Ascending aorta (tissue), 2 donors: ENCODE measurements at regions not wholly inside any gene's neighbourhood (a gene's known extent, or its start where the extent isn't known, plus 50 kb on each side); places are given as distances from the start of the nearest gene placed in this dataset.

Source experiments
- DNase-seq, 2 donors: peaks; one replicate each; pipeline ENCODE4 v3.0.0-alpha.2; 2019; ENCODE audit warnings: low spot score in 2 of 2
- H3K27ac ChIP-seq, 2 donors: fragments of 200-600 bp; sonication (generic); one replicate each; pipeline ENCODE4 v1.5.1; 2016 to 2017; ENCODE audit warnings: mild to moderate bottlenecking in 1 of 2
- H3K27me3 ChIP-seq: fragments of 200-600 bp; sonication (generic); one replicate; pipeline ENCODE4 v1.5.1; 2017
- H3K36me3 ChIP-seq, 2 donors: fragments of 200-600 bp; sonication (generic); one replicate each; pipeline ENCODE4 v1.5.1; 2016
- H3K4me1 ChIP-seq, 2 donors: fragments of 200-600 bp; sonication (generic); one replicate each; pipeline ENCODE4 v1.5.1; 2016 to 2017; ENCODE audit warnings: mild to moderate bottlenecking in 1 of 2
- H3K4me3 ChIP-seq, 2 donors: fragments of 200-600 bp; sonication (generic); one replicate each; pipeline ENCODE4 v1.5.1; 2016 to 2017; ENCODE audit warnings: mild to moderate bottlenecking in 1 of 2
- H3K9me3 ChIP-seq, 2 donors: fragments of 200-600 bp; sonication (generic); one replicate each; pipeline ENCODE4 v1.5.1; 2016
- intact Hi-C: fragments of 100-400 bp; cut with DNase I; formaldehyde crosslinking; loops from one replicate; pipeline ENCODE4 v1.15.1; 2023
- TF ChIP-seq, protein P1 (sequence below), 3 experiments: fragments of 200-600 bp in 2 of 3; fragments of 450-650 bp in 1 of 3; sonication (generic) in 2 of 3; IDR thresholded peaks; one replicate each; pipeline ENCODE4 v1.5.1; 2016 to 2019; ENCODE audit warnings: antibody characterized with exemption in 3 of 3, mild to moderate bottlenecking in 1 of 3, moderate library complexity in 1 of 3

DNA sequence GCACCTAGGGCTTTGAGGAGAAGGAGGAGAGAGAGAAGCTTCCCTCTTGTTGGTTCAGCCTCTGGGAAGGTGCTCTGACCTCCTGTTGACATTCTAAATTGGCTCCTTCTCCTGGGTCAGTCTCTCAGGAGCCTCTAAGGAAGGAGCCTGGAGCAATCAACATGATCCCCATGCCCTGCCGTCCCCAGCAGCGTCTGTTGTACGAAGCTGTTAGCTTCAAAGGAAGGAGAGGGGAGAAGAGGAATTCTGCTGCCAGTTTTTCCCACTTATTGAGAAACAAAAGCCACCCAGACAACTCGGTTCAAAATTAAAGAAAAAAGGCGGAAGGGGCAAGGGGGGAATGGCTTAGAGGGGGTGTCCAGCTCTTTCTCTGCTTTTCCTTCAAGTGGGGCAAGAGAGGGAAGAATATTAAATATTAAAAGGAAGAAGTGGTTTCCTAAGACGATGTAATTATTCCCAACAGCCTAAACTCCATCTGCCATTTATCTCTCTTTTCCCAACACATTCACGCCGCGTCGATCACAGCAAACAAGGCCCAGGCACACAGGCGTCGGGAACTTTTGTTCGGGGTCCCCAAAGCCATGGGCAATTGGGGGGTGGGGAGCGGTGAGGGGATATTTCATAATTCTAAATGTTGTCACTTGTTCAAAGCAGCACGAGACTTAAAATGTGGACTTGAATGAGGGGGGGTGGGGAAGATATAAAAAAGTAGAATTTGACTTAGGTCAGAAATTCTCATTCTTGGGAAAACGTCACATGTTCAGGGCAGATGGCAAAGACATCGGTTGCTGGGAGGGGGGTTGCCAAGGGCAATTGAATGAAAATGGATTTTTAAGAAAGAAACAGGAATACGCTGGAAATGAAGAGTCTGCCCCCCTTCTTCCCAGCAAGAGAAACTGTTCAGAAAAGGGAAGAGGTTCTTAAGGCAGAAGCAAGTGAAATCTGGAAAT lies 116.8 kb upstream of the CACNA1A start:
- no peak overlapping the region for H3K27ac ChIP-seq
- H3K4me1 ChIP-seq: no peaks in the 10 kb centered on the region
- H3K27me3 ChIP-seq: no peaks in the 10 kb centered on the region
- H3K36me3 ChIP-seq: no peaks in the 10 kb centered on the region
- no peaks in the 10 kb centered on the region for H3K9me3 ChIP-seq
- H3K4me3 ChIP-seq: no peak overlapping the region
- intact Hi-C loops: no loop called here
- no peak for DNase-seq
- TF ChIP-seq, protein P1, sequence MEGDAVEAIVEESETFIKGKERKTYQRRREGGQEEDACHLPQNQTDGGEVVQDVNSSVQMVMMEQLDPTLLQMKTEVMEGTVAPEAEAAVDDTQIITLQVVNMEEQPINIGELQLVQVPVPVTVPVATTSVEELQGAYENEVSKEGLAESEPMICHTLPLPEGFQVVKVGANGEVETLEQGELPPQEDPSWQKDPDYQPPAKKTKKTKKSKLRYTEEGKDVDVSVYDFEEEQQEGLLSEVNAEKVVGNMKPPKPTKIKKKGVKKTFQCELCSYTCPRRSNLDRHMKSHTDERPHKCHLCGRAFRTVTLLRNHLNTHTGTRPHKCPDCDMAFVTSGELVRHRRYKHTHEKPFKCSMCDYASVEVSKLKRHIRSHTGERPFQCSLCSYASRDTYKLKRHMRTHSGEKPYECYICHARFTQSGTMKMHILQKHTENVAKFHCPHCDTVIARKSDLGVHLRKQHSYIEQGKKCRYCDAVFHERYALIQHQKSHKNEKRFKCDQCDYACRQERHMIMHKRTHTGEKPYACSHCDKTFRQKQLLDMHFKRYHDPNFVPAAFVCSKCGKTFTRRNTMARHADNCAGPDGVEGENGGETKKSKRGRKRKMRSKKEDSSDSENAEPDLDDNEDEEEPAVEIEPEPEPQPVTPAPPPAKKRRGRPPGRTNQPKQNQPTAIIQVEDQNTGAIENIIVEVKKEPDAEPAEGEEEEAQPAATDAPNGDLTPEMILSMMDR (IDR thresholded peaks at IDR 0.05): no peak

DNA sequence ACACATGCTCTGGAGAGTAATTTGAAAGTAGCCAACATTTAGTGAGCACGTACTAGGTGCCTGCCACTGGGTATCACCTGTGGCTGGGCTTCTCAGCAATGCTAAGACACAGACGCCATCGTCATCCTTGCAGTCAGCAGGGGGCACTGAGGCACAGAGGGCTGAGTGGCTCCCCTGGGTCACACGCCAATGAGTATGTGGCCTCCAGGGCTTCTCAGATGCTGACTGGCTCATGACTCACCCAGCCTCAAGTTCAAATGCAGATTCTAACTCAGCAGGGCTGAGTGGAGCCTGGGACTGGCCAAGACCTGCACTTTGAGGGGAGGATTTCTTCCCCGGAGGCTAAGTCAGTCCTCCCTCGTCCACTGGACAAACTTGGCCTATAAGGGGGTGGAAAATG lies 115.1 kb upstream of the CACNA1A start:
- intact Hi-C loops: no loop called here
- Histone ChIP-seq H3K9me3 (no peaks in the 10 kb centered on the region), H3K27ac (no peak overlapping the region), H3K4me3 (no peak overlapping the region), H3K36me3 (no peaks in the 10 kb centered on the region), H3K27me3 (no peaks in the 10 kb centered on the region), H3K4me1 (no peaks in the 10 kb centered on the region)
- TF ChIP-seq, protein P1 (IDR thresholded peaks at IDR 0.05): no peak
- DNase-seq: no peak

DNA sequence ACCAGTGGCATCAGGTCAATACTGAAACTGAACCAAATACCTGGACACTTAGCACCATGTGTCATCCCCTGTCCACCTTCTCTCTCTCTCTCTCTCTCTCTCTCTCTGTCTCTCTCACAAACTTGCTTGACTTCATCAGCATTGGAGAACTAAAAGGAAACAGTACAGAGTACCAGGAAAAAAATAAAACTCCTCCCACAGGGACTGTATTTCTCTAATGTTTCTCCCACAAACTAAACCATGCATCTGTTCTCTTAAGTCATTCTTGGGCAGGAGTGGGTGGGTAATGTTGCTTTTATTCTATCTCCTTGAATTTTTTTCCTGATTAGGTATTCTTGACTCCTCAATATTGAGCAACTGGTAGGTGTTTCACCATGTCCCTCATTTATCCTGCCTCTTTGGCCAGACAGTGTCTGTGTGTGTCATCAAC lies 112.9 kb upstream of the CACNA1A start:
- TF ChIP-seq, protein P1 (IDR thresholded peaks at IDR 0.05): no peak
- H3K4me3 ChIP-seq: no peak overlapping the region
- H3K27me3 ChIP-seq: no peaks in the 10 kb centered on the region
- H3K36me3 ChIP-seq: no peaks in the 10 kb centered on the region
- intact Hi-C loops: no loop called here
- no peak overlapping the region for H3K27ac ChIP-seq
- no peaks in the 10 kb centered on the region for H3K4me1 ChIP-seq
- no peak for DNase-seq
- no peaks in the 10 kb centered on the region for H3K9me3 ChIP-seq

DNA sequence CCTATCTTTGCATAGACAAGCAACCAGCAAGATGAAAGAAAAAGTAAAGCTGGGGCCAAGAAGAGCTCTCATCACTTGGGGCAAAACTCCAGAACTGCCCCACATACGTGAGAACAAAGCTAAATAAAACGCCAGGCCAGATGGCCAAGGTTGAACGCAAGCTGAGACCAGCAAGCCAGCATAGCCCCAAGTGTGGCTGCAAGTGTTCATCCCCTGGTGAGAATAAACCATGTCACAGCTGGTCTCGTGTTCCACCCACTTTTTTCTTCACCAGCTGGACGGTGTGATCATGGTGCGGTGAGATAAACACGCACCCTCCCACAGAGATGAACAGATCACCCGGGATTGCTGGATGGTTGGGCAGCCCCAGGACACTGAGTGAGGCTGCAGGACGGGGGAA lies 109.6 kb upstream of the CACNA1A start:
- Histone ChIP-seq H3K4me3 (no peak overlapping the region), H3K27ac (no peak overlapping the region), H3K36me3 (no peaks in the 10 kb centered on the region), H3K9me3 (no peaks in the 10 kb centered on the region), H3K4me1 (no peaks in the 10 kb centered on the region), H3K27me3 (no peaks in the 10 kb centered on the region)
- no peak for DNase-seq
- TF ChIP-seq, protein P1 (IDR thresholded peaks at IDR 0.05): no peak
- intact Hi-C loops: no loop called here

DNA sequence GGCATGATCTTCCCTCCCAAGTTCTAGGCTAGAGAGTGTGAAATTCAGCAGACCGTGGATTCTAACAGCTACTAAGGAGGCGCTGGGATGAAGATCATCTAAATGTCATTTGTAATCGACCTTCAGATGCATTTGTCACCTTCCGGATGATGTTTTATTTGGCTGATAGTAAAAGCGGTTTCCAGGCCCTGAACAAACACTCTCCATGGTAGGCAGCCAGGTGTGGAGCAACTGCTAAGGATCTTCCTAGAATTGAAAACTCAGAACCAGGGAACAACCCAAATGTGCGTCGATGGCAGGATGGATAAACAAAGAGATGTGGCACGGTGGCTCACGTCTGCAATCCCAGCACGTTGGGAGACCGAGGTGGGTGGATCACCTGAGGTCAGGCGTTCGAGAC lies 107.2 kb upstream of the CACNA1A start:
- Histone ChIP-seq H3K4me1 (no peaks in the 10 kb centered on the region), H3K9me3 (no peaks in the 10 kb centered on the region), H3K36me3 (no peaks in the 10 kb centered on the region), H3K27me3 (no peaks in the 10 kb centered on the region), H3K27ac (no peak overlapping the region), H3K4me3 (no peak overlapping the region)
- intact Hi-C loops: no loop called here
- TF ChIP-seq, protein P1 (IDR thresholded peaks at IDR 0.05): no peak
- DNase-seq: no peak
